HepG2 (cell line): ENCODE measurements at regions not wholly inside any gene's neighbourhood (a gene's known extent, or its start where the extent isn't known, plus 50 kb on each side); places are given as distances from the start of the nearest gene placed in this dataset.
"Not testable (repeated sequence)": the region's sequence is repeated elsewhere in the genome, so short reads cannot be mapped to it uniquely, and the experiment has no call there.

ENCODE experiments used
- ATAC-seq: fragments of 200-7000 bp; cut with Tn5 transposase; 3 replicates; pipeline ENCODE4 v1.9.1; 2020; ENCODE audit warnings: mild to moderate bottlenecking, moderate library complexity
- BruUV-seq: library from RNA; stranded (reverse); fragments of 400-500 nt; replicated peaks from 2 replicates; lab custom pipeline; 2021; lab: Mats Ljungman, UMichigan
- CTCF ChIA-PET: fragments of 300-600 bp; formaldehyde crosslinking; extraction: SDS; loops from one replicate; lab custom pipeline; 2021; ENCODE audit warnings: low total read pairs, inconsistent platforms, low intra/inter-chr PET ratio; lab: Yijun Ruan, JAX
- POLR2A ChIA-PET: fragments of 350-600 bp; sonication (Branson Sonifier 250); formaldehyde crosslinking; loops from one replicate; lab custom pipeline; 2020; ENCODE audit warnings: antibody characterized with exemption, inconsistent platforms; lab: Yijun Ruan, JAX
- DNase-seq: peaks from one replicate; pipeline ENCODE4 v3.0.0-alpha.2; 2015; ENCODE audit warnings: low spot score
- FAIRE-seq: peaks from 3 replicates; lab custom pipeline; 2011; peaks lifted over from hg19 to GRCh38; lab: Jason Lieb, UNC
- H2AFZ ChIP-seq: one replicate; pipeline ENCODE4 v1.6.1; 2011; ENCODE audit warnings: low read length, inconsistent platforms
- H3K27ac ChIP-seq: fragments of 300-600 bp; 3 replicates; pipeline ENCODE4 v1.8.0; 2011; ENCODE audit warnings: mixed run types, mild to moderate bottlenecking, mixed read lengths, low read length, inconsistent platforms; ENCODE audit not compliant: insufficient read depth; ENCODE audit errors: extremely low read length
- H3K27me3 ChIP-seq, 2 experiments: fragments of 200-600 bp in 1 of 2; 2 replicates in 1 of 2; 3 replicates in 1 of 2; pipeline versions ENCODE4 v1.6.0 to v1.8.0; 2011; ENCODE audit warnings: low read length in 2 of 2, mild to moderate bottlenecking in 2 of 2, moderate library complexity in 2 of 2, inconsistent platforms in 1 of 2; ENCODE audit not compliant: insufficient read depth in 2 of 2, control insufficient read depth in 1 of 2
- H3K36me3 ChIP-seq, 2 experiments: fragments of 200-600 bp in 1 of 2; replicated peaks in 1 of 2; 2 replicates in 1 of 2; 3 replicates in 1 of 2; pipeline versions ENCODE4 v1.5.1 to v1.8.0; 2011; ENCODE audit warnings: low read length in 2 of 2, inconsistent platforms in 1 of 2; ENCODE audit not compliant: insufficient read depth in 2 of 2, control insufficient read depth in 1 of 2
- H3K4me1 ChIP-seq: 2 replicates; pipeline ENCODE4 v1.5.1; 2012; ENCODE audit warnings: low read length, inconsistent platforms; ENCODE audit not compliant: insufficient read depth
- H3K4me2 ChIP-seq: 2 replicates; pipeline ENCODE4 v1.6.0; 2011; ENCODE audit warnings: low read depth, low read length, inconsistent platforms
- H3K4me3 ChIP-seq, 3 experiments: fragments of 200-600 bp in 1 of 3; sonication (generic), shearing (Covaris generic) in 1 of 3; replicated peaks in 1 of 3; 2 replicates each; pipeline ENCODE4 v1.5.1; 2011 to 2016; ENCODE audit warnings: low read length in 3 of 3, inconsistent platforms in 2 of 3, low read depth in 2 of 3, mild to moderate bottlenecking in 2 of 3, control low read depth in 1 of 3, mixed read lengths in 1 of 3; ENCODE audit not compliant: insufficient read depth in 1 of 3
- H3K79me2 ChIP-seq: one replicate; pipeline ENCODE4 v1.6.1; 2011; ENCODE audit warnings: low read length, inconsistent platforms; ENCODE audit not compliant: insufficient read depth
- H3K9ac ChIP-seq: 2 replicates; pipeline ENCODE4 v1.6.0; 2011; ENCODE audit warnings: mild to moderate bottlenecking, low read depth, low read length, inconsistent platforms; ENCODE audit not compliant: insufficient read depth
- H3K9me3 ChIP-seq: 2 replicates; pipeline ENCODE4 v1.5.1; 2012; ENCODE audit warnings: mild to moderate bottlenecking, low read length
- H4K20me1 ChIP-seq: 2 replicates; pipeline ENCODE4 v1.6.0; 2011; ENCODE audit warnings: inconsistent platforms, mild to moderate bottlenecking, low read length, moderate library complexity; ENCODE audit not compliant: insufficient read depth
- ETS1 ChIP-seq: sonication (generic); formaldehyde crosslinking; IDR thresholded peaks from 2 replicates; pipeline ENCODE4 v1.4.0; 2020; ENCODE audit warnings: missing genetic modification reagents
- MAFK ChIP-seq, 2 experiments: IDR thresholded peaks in 1 of 2; conservative IDR thresholded peaks in 1 of 2; 2 replicates each; pipeline ENCODE4 v1.6.1; 2011; ENCODE audit warnings: improper control_type of control experiment in 2 of 2, low read length in 2 of 2
- MED1 ChIP-seq: sonication (generic); formaldehyde crosslinking; IDR thresholded peaks from 2 replicates; pipeline ENCODE4 v1.4.0; 2020; ENCODE audit warnings: missing genetic modification reagents
- ZNF543 ChIP-seq: sonication (generic); formaldehyde crosslinking; IDR thresholded peaks from 2 replicates; pipeline ENCODE4 v1.4.0; 2020; ENCODE audit warnings: mild to moderate bottlenecking, missing genetic modification reagents
- WGBS: methylation state at CpG from one replicate; pipeline ENCODE4 v1.1.6; 2017; ENCODE audit warnings: low lambda C conversion rate; 5-methylcytosine and 5-hydroxymethylcytosine counted together
- in situ Hi-C: cut with HindIII; loops from 2 replicates; pipeline ENCODE4 v1.10.0; 2017; ENCODE audit warnings: low pct_unique_long_range_greater_than_20kb; ENCODE audit not compliant: extremely low pct_ligation_motif_present
- intact Hi-C: fragments of 100-400 bp; cut with micrococcal nuclease; formaldehyde crosslinking; loops from one replicate; pipeline ENCODE4 v1.10.0; 2022; ENCODE audit not compliant: unreplicated experiment

- H3K27ac ChIP-seq, DNase-seq, H4K20me1 ChIP-seq, CTCF ChIA-PET, intact Hi-C loops, H3K36me3 ChIP-seq, H3K4me1 ChIP-seq, BruUV-seq, POLR2A ChIA-PET, in situ Hi-C loops, H3K27me3 ChIP-seq, ATAC-seq, H2AFZ ChIP-seq, H3K9ac ChIP-seq, H3K79me2 ChIP-seq, H3K4me3 ChIP-seq, H3K4me2 ChIP-seq, FAIRE-seq, H3K9me3 ChIP-seq: not testable (repeated sequence)
- 42% methylated on average over 6 of the region's 6 CpGs for WGBS
Measured at GRCh38 chr4:42313420-42313819, 83.9 kb upstream of the SHISA3 start.

- Histone ChIP-seq H3K36me3 (no peaks in the 10 kb centered on the region), H3K4me2 (no peak overlapping the region), H4K20me1 (no peaks in the 10 kb centered on the region), H3K4me1 (no peaks in the 10 kb centered on the region), H3K9me3 (no peaks in the 10 kb centered on the region), H3K9ac (no peak overlapping the region), H3K4me3 (no peak overlapping the region), H3K79me2 (no peaks in the 10 kb centered on the region), H3K27ac (no peak overlapping the region)
- ATAC-seq (no peak), DNase-seq (no peak), FAIRE-seq (no peak)
- intact Hi-C loops (no loop called here), in situ Hi-C loops (no loop called here)
- 58% methylated on average over 16 of the region's 16 CpGs for WGBS
- BruUV-seq = no TSS peak
- TF ChIP-seq MED1 (CRISPR knock-in tag) (no peak), ZNF543 (CRISPR knock-in tag) (no peak), MAFK (conservative IDR thresholded peaks at IDR 0.05 in 1 of 2, IDR thresholded peaks at IDR 0.05 in 1 of 2; ENCODE audit: low read length in 2 of 2) (no peak), ETS1 (no peak)
- TF ChIP-seq, all 625 proteins: peak for 0
- H3K27me3 ChIP-seq = peaks cover 0 to 7% of the 10 kb centered on the region in 2 experiments; a peak in 1 of 5 replicates
- CTCF ChIA-PET = no interaction called here
- H2AFZ ChIP-seq = no peak overlapping the region
- POLR2A ChIA-PET = no interaction called here
Measured at GRCh38 chr4:42313872-42314271, 83.4 kb upstream of the SHISA3 start.
